ENCODE measurements at regions not wholly inside any gene's neighbourhood (a gene's known extent, or its start where the extent isn't known, plus 50 kb on each side); places are given as distances from the start of the nearest gene placed in this dataset.

DNA sequence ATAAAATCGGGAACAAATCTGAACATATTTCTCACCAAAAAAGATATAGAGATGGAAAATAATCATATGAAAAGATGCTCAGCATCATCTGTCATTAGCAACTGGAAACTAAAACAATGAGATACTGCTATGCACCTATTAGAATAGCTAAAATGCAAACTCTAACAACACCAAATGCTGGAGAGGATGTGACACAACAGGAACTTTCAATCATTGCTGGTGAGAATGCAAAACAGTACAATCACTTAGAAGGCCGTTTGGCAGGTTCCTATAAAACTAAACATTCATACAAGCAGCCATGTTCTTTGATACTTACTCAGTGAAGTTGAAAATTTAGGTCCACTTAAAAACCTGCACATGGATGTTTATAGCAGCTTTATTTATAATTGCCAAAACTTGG is 67.0 kb downstream of the FAM50B start:
- TF ChIP-seq, protein P1, sequence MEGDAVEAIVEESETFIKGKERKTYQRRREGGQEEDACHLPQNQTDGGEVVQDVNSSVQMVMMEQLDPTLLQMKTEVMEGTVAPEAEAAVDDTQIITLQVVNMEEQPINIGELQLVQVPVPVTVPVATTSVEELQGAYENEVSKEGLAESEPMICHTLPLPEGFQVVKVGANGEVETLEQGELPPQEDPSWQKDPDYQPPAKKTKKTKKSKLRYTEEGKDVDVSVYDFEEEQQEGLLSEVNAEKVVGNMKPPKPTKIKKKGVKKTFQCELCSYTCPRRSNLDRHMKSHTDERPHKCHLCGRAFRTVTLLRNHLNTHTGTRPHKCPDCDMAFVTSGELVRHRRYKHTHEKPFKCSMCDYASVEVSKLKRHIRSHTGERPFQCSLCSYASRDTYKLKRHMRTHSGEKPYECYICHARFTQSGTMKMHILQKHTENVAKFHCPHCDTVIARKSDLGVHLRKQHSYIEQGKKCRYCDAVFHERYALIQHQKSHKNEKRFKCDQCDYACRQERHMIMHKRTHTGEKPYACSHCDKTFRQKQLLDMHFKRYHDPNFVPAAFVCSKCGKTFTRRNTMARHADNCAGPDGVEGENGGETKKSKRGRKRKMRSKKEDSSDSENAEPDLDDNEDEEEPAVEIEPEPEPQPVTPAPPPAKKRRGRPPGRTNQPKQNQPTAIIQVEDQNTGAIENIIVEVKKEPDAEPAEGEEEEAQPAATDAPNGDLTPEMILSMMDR (IDR thresholded peaks at IDR 0.05) = no peak
- TF ChIP-seq POLR2A (IDR thresholded peaks at IDR 0.05) (no peak), EP300 (IDR thresholded peaks at IDR 0.05) (no peak)

All from tibial nerve (tissue), 4 donors.